ENCODE measurements at regions not wholly inside any gene's neighbourhood (a gene's known extent, or its start where the extent isn't known, plus 50 kb on each side); places are given as distances from the start of the nearest gene placed in this dataset.

DNA sequence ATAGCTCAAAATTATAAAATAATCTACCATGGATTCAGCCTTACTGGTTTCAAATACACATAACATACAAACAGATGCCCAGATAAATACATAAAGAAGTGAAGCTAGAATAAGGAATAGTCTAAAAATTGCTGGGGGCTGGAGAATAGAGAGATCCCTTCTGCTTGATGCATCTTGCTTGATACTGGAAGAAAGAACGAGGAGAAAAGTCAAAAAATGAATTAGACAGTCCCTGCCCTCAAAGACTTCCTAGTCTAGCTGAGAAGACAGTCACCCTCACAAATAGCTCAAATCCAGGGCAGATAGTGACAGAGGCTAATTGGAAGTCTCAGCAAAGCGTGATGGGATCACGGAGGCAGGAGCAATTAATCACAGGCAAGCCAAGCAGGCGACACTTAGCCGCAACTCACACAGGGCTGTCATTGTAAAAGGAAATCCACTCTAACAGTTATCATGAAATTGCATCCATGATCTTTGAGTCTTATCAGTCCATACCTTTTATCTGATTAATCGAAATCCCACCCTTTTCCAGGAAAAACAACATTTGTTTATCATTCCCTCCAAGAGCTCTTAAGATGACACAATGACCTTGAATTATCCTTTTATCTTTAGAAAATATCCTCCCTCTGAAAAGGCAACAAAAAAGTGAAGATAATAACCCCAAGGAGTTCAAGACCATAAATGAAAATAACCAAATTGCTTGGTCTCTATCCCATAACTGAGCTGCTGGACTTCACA, 59.7 kb upstream of the TIAM1 start:
- no peaks in the 10 kb centered on the region for H3K9me3 ChIP-seq (ENCODE audit: control insufficient read depth, low read depth, low read length)
- no peak overlapping the region for H3K4me3 ChIP-seq (ENCODE audit: low read length)
- no peak for DNase-seq
- no peaks in the 10 kb centered on the region for H3K27me3 ChIP-seq (ENCODE audit: control insufficient read depth, insufficient read depth, low read length)
- H3K27ac ChIP-seq (ENCODE audit: low read length): no peak overlapping the region
- no CpG with 5 or more reads among the region's 6 CpGs for WGBS (ENCODE audit: insufficient coverage, low lambda C conversion rate)
- H3K4me1 ChIP-seq (ENCODE audit: control insufficient read depth, insufficient read depth, low read length): no peaks in the 10 kb centered on the region
- H3K36me3 ChIP-seq (ENCODE audit: control insufficient read depth, insufficient read depth, low read length): no peaks in the 10 kb centered on the region

- Histone ChIP-seq H3K4me3 (ENCODE audit: low read length) (no peak overlapping the region), H3K36me3 (ENCODE audit: control insufficient read depth, insufficient read depth, low read length) (no peaks in the 10 kb centered on the region), H3K27me3 (ENCODE audit: control insufficient read depth, insufficient read depth, low read length) (no peaks in the 10 kb centered on the region), H3K27ac (ENCODE audit: low read length) (no peak overlapping the region), H3K9me3 (ENCODE audit: control insufficient read depth, low read depth, low read length) (no peaks in the 10 kb centered on the region), H3K4me1 (ENCODE audit: control insufficient read depth, insufficient read depth, low read length) (no peaks in the 10 kb centered on the region)
- no peak for DNase-seq
- WGBS (ENCODE audit: insufficient coverage, low lambda C conversion rate): 92% methylated on average over 2 of the region's 2 CpGs
Measured at GRCh38 chr21:31399591-31399990, 55.5 kb upstream of the TIAM1 start.

DNA sequence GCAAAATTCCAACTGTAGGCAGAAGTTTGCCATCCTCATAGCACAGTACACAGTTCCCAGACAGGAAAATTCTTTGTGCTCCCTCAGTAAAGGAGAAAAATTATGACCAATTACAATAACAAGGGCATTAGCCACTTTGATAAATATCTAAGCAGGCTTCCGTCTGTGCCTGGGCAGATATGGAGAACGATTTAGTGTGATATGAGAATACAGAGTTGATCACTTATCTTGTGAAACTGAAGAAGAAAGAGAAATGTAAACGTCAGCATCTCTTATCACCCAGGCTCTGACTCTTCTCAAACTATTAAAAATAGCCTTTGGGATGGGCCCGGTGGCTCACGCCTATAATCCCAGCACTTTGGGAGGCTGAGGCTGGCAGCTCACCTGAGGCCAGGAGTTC, 54.5 kb upstream of the TIAM1 start:
- no peak for DNase-seq
- WGBS (ENCODE audit: insufficient coverage, low lambda C conversion rate): no CpG with 5 or more reads among the region's 5 CpGs
- Histone ChIP-seq H3K4me1 (ENCODE audit: control insufficient read depth, insufficient read depth, low read length) (no peaks in the 10 kb centered on the region), H3K9me3 (ENCODE audit: control insufficient read depth, low read depth, low read length) (no peaks in the 10 kb centered on the region), H3K36me3 (ENCODE audit: control insufficient read depth, insufficient read depth, low read length) (no peaks in the 10 kb centered on the region), H3K4me3 (ENCODE audit: low read length) (no peak overlapping the region), H3K27me3 (ENCODE audit: control insufficient read depth, insufficient read depth, low read length) (no peaks in the 10 kb centered on the region), H3K27ac (ENCODE audit: low read length) (no peak overlapping the region)

DNA sequence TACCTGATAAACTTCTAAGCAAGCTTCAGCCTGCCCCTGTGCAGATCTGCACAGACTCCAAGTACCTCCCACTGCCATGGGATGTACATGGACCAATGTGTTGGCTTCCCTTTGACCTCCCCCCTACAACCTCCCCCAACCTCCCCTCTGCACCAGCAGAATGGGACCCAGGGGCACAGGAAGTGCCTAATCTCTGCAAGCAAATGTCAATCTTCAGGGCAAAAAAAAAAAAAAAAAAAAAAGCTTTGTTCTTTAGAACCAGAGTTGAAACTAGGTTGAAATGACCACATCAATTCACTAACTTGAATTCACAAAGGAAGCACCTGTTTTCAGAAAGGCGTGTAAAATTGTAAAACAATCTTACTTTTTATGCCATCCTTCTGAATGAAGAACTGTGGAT, 53.9 kb upstream of the TIAM1 start:
- H3K4me3 ChIP-seq (ENCODE audit: low read length): no peak overlapping the region
- WGBS (ENCODE audit: insufficient coverage, low lambda C conversion rate): no CpG with 5 or more reads among the region's 1 CpG
- no peak overlapping the region for H3K27ac ChIP-seq (ENCODE audit: low read length)
- no peaks in the 10 kb centered on the region for H3K27me3 ChIP-seq (ENCODE audit: control insufficient read depth, insufficient read depth, low read length)
- H3K4me1 ChIP-seq (ENCODE audit: control insufficient read depth, insufficient read depth, low read length): no peaks in the 10 kb centered on the region
- H3K36me3 ChIP-seq (ENCODE audit: control insufficient read depth, insufficient read depth, low read length): no peaks in the 10 kb centered on the region
- no peaks in the 10 kb centered on the region for H3K9me3 ChIP-seq (ENCODE audit: control insufficient read depth, low read depth, low read length)
- no peak for DNase-seq

GRCh38 chr21:31397515-31397926, 53.5 kb upstream of the TIAM1 start:
- WGBS (ENCODE audit: insufficient coverage, low lambda C conversion rate): no CpG with 5 or more reads among the region's 5 CpGs

GRCh38 chr21:31397030-31397429, 53.0 kb upstream of the TIAM1 start:
- WGBS (ENCODE audit: insufficient coverage, low lambda C conversion rate): 83% methylated on average over 3 of the region's 5 CpGs
- Histone ChIP-seq H3K9me3 (ENCODE audit: control insufficient read depth, low read depth, low read length) (no peaks in the 10 kb centered on the region), H3K4me1 (ENCODE audit: control insufficient read depth, insufficient read depth, low read length) (no peaks in the 10 kb centered on the region), H3K27me3 (ENCODE audit: control insufficient read depth, insufficient read depth, low read length) (no peaks in the 10 kb centered on the region), H3K36me3 (ENCODE audit: control insufficient read depth, insufficient read depth, low read length) (no peaks in the 10 kb centered on the region), H3K4me3 (ENCODE audit: low read length) (no peak overlapping the region), H3K27ac (ENCODE audit: low read length) (no peak overlapping the region)
- no peak for DNase-seq

More at GRCh38 chr21:31397515-31397926, 53.5 kb upstream of the TIAM1 start:
- Histone ChIP-seq H3K36me3 (ENCODE audit: control insufficient read depth, insufficient read depth, low read length) (no peaks in the 10 kb centered on the region), H3K27me3 (ENCODE audit: control insufficient read depth, insufficient read depth, low read length) (no peaks in the 10 kb centered on the region), H3K27ac (ENCODE audit: low read length) (no peak overlapping the region), H3K4me1 (ENCODE audit: control insufficient read depth, insufficient read depth, low read length) (no peaks in the 10 kb centered on the region), H3K9me3 (ENCODE audit: control insufficient read depth, low read depth, low read length) (no peaks in the 10 kb centered on the region), H3K4me3 (ENCODE audit: low read length) (no peak overlapping the region)
- DNase-seq: peak in 1 of 2 donors; percentile 50

DNA sequence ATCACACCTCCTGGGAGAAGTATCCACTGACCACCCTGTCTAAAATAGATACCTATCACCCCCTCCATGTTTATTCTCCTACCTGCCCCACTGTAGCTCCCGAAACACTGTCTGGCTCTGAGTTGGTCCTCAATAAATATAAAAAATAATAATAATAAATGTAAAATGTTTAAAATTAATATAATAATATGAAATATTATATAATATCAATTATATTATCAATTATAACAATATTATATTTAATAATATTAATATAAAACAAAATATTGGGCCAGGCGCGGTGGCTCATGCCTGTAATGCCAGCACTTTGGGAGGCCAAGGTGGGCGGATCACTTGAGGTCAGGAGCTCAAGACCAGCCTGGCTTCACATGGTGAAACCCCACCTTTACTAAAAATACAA, 52.3 kb upstream of the TIAM1 start:
- Histone ChIP-seq H3K4me1 (ENCODE audit: control insufficient read depth, insufficient read depth, low read length) (no peaks in the 10 kb centered on the region), H3K36me3 (ENCODE audit: control insufficient read depth, insufficient read depth, low read length) (no peaks in the 10 kb centered on the region), H3K9me3 (ENCODE audit: control insufficient read depth, low read depth, low read length) (no peaks in the 10 kb centered on the region), H3K27me3 (ENCODE audit: control insufficient read depth, insufficient read depth, low read length) (no peaks in the 10 kb centered on the region), H3K27ac (ENCODE audit: low read length) (no peak overlapping the region), H3K4me3 (ENCODE audit: low read length) (no peak overlapping the region)
- WGBS (ENCODE audit: insufficient coverage, low lambda C conversion rate): no CpG with 5 or more reads among the region's 4 CpGs
- DNase-seq: no peak

GRCh38 chr21:31395791-31396190, 51.7 kb upstream of the TIAM1 start:
- WGBS (ENCODE audit: insufficient coverage, low lambda C conversion rate): no CpG with 5 or more reads among the region's 2 CpGs
- H3K27me3 ChIP-seq (ENCODE audit: control insufficient read depth, insufficient read depth, low read length): no peaks in the 10 kb centered on the region
- no peaks in the 10 kb centered on the region for H3K9me3 ChIP-seq (ENCODE audit: control insufficient read depth, low read depth, low read length)
- no peaks in the 10 kb centered on the region for H3K4me1 ChIP-seq (ENCODE audit: control insufficient read depth, insufficient read depth, low read length)
- no peak overlapping the region for H3K27ac ChIP-seq (ENCODE audit: low read length)
- no peak overlapping the region for H3K4me3 ChIP-seq (ENCODE audit: low read length)
- no peak for DNase-seq
- no peaks in the 10 kb centered on the region for H3K36me3 ChIP-seq (ENCODE audit: control insufficient read depth, insufficient read depth, low read length)

- DNase-seq: no peak
- Histone ChIP-seq H3K4me1 (ENCODE audit: control insufficient read depth, insufficient read depth, low read length) (no peaks in the 10 kb centered on the region), H3K4me3 (ENCODE audit: low read length) (no peak overlapping the region), H3K27me3 (ENCODE audit: control insufficient read depth, insufficient read depth, low read length) (no peaks in the 10 kb centered on the region), H3K9me3 (ENCODE audit: control insufficient read depth, low read depth, low read length) (no peaks in the 10 kb centered on the region), H3K27ac (ENCODE audit: low read length) (no peak overlapping the region), H3K36me3 (ENCODE audit: control insufficient read depth, insufficient read depth, low read length) (no peaks in the 10 kb centered on the region)
- 40% methylated on average over 1 of the region's 9 CpGs for WGBS (ENCODE audit: insufficient coverage, low lambda C conversion rate)
Measured at GRCh38 chr21:31395268-31395667, 51.2 kb upstream of the TIAM1 start.

GRCh38 chr21:31394309-31394708, 50.2 kb upstream of the TIAM1 start:
- Histone ChIP-seq H3K9me3 (ENCODE audit: control insufficient read depth, low read depth, low read length) (no peaks in the 10 kb centered on the region), H3K27ac (ENCODE audit: low read length) (no peak overlapping the region), H3K4me3 (ENCODE audit: low read length) (no peak overlapping the region), H3K36me3 (ENCODE audit: control insufficient read depth, insufficient read depth, low read length) (no peaks in the 10 kb centered on the region), H3K27me3 (ENCODE audit: control insufficient read depth, insufficient read depth, low read length) (no peaks in the 10 kb centered on the region), H3K4me1 (ENCODE audit: control insufficient read depth, insufficient read depth, low read length) (no peaks in the 10 kb centered on the region)
- DNase-seq: no peak
- WGBS (ENCODE audit: insufficient coverage, low lambda C conversion rate): 90% methylated on average over 2 of the region's 5 CpGs
